GM12874 (cell line): ENCODE measurements at regions not wholly inside any gene's neighbourhood (a gene's known extent, or its start where the extent isn't known, plus 50 kb on each side); places are given as distances from the start of the nearest gene placed in this dataset.

Experiments used
- TF ChIP-seq, protein P1 (sequence below): IDR thresholded peaks from 2 replicates; pipeline ENCODE4 v1.5.1; 2011; ENCODE audit warnings: low read depth, mild to moderate bottlenecking, control low read depth, low read length, moderate library complexity; ENCODE audit not compliant: insufficient read depth

DNA sequence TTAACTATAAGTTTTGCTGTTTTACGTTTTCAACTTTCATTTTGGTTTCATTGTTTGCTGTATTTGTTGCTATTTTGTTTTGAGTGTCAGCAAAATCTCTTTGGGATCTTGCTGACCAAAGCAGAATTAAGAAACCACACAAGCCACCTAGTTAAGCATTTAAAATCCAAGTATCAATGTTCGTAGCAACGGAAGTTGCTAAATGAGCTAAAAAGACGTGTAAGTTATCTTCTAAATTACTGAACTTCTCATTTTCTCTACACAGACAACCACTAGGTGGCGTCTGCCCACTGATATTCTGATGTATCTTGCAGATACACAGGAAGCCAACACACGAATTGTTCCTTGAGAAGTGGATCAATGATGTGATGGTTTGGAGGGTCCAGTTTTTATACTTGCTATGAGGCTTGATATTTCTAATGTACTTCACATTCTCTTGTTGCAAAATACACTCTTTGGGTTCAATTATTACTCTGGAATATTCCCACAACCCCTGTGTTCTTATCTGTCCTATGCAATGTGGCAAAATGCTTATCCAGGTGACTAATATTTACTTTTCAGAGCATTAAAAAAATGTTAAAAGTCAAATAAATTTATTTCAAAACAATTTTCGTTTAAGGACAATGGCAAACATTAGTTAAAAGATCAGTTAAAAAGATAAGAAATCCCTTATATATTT is 250.5 kb downstream of the TECRL start:
- TF ChIP-seq, protein P1, sequence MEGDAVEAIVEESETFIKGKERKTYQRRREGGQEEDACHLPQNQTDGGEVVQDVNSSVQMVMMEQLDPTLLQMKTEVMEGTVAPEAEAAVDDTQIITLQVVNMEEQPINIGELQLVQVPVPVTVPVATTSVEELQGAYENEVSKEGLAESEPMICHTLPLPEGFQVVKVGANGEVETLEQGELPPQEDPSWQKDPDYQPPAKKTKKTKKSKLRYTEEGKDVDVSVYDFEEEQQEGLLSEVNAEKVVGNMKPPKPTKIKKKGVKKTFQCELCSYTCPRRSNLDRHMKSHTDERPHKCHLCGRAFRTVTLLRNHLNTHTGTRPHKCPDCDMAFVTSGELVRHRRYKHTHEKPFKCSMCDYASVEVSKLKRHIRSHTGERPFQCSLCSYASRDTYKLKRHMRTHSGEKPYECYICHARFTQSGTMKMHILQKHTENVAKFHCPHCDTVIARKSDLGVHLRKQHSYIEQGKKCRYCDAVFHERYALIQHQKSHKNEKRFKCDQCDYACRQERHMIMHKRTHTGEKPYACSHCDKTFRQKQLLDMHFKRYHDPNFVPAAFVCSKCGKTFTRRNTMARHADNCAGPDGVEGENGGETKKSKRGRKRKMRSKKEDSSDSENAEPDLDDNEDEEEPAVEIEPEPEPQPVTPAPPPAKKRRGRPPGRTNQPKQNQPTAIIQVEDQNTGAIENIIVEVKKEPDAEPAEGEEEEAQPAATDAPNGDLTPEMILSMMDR = peak; percentile 67

GRCh38 chr4:64157397-64157796 is 251.9 kb downstream of the TECRL start:
- TF ChIP-seq, protein P1 = no peak

DNA sequence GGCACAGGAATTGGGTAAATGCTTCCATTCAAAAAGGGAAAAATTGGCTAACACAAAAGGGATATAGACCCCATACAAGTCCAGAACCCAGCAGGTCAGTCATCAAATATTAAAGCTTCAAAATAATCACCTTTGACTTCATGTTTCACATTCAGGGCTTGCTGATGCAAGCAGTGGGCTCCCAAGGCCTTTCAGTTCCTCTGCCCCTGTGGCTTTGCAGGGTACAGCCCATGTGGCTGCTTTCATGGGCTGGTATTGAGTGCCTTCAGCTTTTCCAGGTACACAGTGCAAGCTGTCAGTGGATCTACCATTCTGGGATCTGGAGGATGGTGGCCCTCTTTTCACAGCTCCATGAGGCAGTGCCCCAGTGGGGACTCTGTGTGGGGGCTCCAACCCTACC is 253.0 kb downstream of the TECRL start:
- TF ChIP-seq, protein P1 = no peak

DNA sequence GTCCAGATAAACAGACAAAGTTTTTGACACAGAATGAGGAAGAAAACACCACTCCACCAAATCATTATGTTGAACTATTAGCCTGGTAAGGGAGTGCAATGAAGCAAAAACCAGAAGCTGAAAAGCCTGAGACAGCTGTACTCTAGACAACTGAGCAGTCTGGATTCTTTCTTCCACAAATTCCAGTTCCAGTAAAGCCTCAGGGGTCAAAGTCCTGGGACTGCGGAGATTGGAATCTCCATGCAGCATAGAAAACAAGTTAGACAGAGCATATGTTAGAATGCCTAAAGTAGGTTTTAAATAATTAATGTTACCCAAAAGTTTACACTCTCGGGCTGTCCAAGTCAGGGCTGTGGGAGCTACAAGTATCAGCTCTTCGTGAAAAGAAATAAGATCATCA is 263.2 kb downstream of the TECRL start:
- TF ChIP-seq, protein P1 = no peak

- TF ChIP-seq, protein P1 = no peak
These were observed 264.3 kb downstream of the TECRL start for GRCh38 chr4:64144994-64145393.

GRCh38 chr4:64130907-64131306 is 278.3 kb downstream of the TECRL start:
- TF ChIP-seq, protein P1 = no peak

DNA sequence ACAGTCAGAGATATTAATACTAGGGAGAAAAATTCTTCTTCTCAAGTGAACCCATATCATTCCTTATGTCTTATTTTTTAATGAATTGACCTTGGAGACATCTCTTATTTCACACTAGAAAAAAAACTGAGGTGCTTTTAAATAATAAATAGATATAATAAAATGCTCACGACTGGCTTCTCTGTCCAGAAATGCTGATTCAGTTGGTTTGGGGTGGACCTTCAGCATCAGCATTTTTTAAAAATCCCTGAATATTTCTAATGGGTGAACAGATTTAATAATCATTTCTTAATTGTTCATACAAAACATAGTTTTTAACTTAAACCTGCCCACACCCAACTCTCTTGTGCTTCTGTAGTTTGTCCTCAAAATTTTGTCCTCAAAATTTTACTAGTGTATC is 283.9 kb downstream of the TECRL start:
- TF ChIP-seq, protein P1 = no peak
